ENCODE measurements at regions not wholly inside any gene's neighbourhood (a gene's known extent, or its start where the extent isn't known, plus 50 kb on each side); places are given as distances from the start of the nearest gene placed in this dataset.

DNA sequence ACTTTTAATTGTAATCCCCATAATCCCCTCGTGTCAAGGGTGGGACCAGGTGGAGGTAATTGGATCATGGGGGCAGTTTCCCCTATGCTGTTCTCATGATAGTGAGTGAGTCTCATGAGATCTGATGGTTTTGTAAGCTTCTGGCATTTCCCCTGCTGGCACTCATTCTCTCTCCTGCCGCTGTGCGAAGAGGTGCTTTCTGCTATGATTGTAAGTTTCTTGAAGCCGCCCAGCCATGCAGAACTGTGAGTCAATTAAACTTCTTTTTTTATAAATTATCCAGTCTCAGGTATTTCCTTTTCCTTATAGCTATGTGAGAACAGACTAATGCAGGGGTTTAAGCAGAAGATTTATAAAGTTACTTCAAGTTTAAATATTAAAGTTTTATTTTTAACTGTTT lies 655.2 kb downstream of the EPHA4 start:
- Histone ChIP-seq H3K79me2 (replicated peaks; ENCODE audit: insufficient read depth, low read length) (no peaks in the 10 kb centered on the region), H3K9ac (ENCODE audit: low read length) (no peak overlapping the region), H3K4me2 (ENCODE audit: low read length) (no peak overlapping the region), H3K9me2 (ENCODE audit: insufficient read depth, low read length) (no peaks in the 10 kb centered on the region), H2AFZ (ENCODE audit: low read depth, low read length) (no peak overlapping the region), H3K9me3 (ENCODE audit: low read length) (no peaks in the 10 kb centered on the region), H3K4me3 (ENCODE audit: low read length) (no peak overlapping the region), H3K27me3 (ENCODE audit: insufficient read depth, low read depth, low read length) (no peaks in the 10 kb centered on the region), H3K27ac (ENCODE audit: low read length) (no peak overlapping the region), H4K20me1 (ENCODE audit: insufficient read depth) (no peaks in the 10 kb centered on the region), H3F3A (ENCODE audit: insufficient read depth, low read length, poor library complexity, severe bottlenecking) (no peaks in the 10 kb centered on the region), H3K36me3 (ENCODE audit: insufficient read depth, low read length) (no peaks in the 10 kb centered on the region)
- TF ChIP-seq, protein P1, sequence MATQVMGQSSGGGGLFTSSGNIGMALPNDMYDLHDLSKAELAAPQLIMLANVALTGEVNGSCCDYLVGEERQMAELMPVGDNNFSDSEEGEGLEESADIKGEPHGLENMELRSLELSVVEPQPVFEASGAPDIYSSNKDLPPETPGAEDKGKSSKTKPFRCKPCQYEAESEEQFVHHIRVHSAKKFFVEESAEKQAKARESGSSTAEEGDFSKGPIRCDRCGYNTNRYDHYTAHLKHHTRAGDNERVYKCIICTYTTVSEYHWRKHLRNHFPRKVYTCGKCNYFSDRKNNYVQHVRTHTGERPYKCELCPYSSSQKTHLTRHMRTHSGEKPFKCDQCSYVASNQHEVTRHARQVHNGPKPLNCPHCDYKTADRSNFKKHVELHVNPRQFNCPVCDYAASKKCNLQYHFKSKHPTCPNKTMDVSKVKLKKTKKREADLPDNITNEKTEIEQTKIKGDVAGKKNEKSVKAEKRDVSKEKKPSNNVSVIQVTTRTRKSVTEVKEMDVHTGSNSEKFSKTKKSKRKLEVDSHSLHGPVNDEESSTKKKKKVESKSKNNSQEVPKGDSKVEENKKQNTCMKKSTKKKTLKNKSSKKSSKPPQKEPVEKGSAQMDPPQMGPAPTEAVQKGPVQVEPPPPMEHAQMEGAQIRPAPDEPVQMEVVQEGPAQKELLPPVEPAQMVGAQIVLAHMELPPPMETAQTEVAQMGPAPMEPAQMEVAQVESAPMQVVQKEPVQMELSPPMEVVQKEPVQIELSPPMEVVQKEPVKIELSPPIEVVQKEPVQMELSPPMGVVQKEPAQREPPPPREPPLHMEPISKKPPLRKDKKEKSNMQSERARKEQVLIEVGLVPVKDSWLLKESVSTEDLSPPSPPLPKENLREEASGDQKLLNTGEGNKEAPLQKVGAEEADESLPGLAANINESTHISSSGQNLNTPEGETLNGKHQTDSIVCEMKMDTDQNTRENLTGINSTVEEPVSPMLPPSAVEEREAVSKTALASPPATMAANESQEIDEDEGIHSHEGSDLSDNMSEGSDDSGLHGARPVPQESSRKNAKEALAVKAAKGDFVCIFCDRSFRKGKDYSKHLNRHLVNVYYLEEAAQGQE (IDR thresholded peaks at IDR 0.05; ENCODE audit: borderline replicate concordance): no peak
- no peak for TF ChIP-seq EZH2 (IDR thresholded peaks at IDR 0.05; ENCODE audit: borderline replicate concordance, insufficient read depth, low read length, poor library complexity, severe bottlenecking)
- no peak for TF ChIP-seq MXI1 (conservative IDR thresholded peaks at IDR 0.05; ENCODE audit: poor library complexity, severe bottlenecking)
- no peak for TF ChIP-seq RAD21 (conservative IDR thresholded peaks at IDR 0.05)
- no peak for TF ChIP-seq POLR2AphosphoS5 (IDR thresholded peaks at IDR 0.05)
- no peak for TF ChIP-seq EP300 (conservative IDR thresholded peaks at IDR 0.05; ENCODE audit: poor library complexity, severe bottlenecking)
- no peak for TF ChIP-seq SMC3 (conservative IDR thresholded peaks at IDR 0.05; ENCODE audit: poor library complexity)
- TF ChIP-seq, protein P2, sequence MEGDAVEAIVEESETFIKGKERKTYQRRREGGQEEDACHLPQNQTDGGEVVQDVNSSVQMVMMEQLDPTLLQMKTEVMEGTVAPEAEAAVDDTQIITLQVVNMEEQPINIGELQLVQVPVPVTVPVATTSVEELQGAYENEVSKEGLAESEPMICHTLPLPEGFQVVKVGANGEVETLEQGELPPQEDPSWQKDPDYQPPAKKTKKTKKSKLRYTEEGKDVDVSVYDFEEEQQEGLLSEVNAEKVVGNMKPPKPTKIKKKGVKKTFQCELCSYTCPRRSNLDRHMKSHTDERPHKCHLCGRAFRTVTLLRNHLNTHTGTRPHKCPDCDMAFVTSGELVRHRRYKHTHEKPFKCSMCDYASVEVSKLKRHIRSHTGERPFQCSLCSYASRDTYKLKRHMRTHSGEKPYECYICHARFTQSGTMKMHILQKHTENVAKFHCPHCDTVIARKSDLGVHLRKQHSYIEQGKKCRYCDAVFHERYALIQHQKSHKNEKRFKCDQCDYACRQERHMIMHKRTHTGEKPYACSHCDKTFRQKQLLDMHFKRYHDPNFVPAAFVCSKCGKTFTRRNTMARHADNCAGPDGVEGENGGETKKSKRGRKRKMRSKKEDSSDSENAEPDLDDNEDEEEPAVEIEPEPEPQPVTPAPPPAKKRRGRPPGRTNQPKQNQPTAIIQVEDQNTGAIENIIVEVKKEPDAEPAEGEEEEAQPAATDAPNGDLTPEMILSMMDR (IDR thresholded peaks at IDR 0.05; ENCODE audit: poor library complexity, severe bottlenecking): no peak
- no peak for TF ChIP-seq TAF1 (IDR thresholded peaks at IDR 0.05; ENCODE audit: low read depth)

DNA sequence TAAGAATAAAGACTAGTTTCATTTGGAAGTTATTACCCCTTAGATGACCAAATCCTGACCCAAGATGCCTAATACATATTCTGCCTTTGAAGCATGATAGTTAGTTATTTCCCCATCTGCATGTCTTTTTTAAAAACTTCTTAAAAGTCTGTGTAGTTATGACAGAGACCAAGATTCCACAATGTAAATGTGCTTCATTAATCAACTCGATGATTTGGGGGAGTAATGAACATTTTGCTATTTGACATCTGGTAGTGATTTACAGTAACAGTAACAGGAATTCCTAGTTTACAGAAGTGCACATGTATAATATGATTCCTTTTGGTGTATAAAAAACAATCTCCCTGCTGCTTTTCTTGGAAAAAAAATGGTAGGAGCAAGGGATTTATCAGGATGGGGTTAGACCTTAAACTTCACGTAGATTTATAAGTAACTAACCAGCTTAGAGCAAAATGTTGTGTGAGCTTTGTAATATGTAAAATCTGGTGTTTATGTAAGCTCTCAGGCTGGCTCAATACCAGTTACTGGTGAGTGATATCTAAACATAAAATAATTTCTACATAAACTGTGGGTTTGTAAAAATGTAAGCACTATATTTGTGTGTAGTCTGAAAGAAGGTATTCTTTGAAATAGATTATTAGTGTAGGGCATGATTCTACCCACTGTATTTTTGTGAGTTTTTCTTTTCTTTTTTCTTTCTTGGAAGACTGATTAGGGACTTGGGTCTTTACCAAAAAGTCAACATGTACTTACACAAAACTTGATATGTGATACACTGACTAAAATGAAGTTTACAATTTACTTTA lies 641.6 kb downstream of the EPHA4 start:
- TF ChIP-seq, protein P1 (IDR thresholded peaks at IDR 0.05; ENCODE audit: borderline replicate concordance): no peak
- TF ChIP-seq, protein P2 (IDR thresholded peaks at IDR 0.05; ENCODE audit: poor library complexity, severe bottlenecking): no peak
- no peak for TF ChIP-seq RAD21 (conservative IDR thresholded peaks at IDR 0.05)
- TF ChIP-seq TAF1 (IDR thresholded peaks at IDR 0.05; ENCODE audit: low read depth): no peak
- TF ChIP-seq EZH2 (IDR thresholded peaks at IDR 0.05; ENCODE audit: borderline replicate concordance, insufficient read depth, low read length, poor library complexity, severe bottlenecking): no peak
- TF ChIP-seq SMC3 (conservative IDR thresholded peaks at IDR 0.05; ENCODE audit: poor library complexity): no peak
- no peak for TF ChIP-seq MXI1 (conservative IDR thresholded peaks at IDR 0.05; ENCODE audit: poor library complexity, severe bottlenecking)
- no peak for TF ChIP-seq EP300 (conservative IDR thresholded peaks at IDR 0.05; ENCODE audit: poor library complexity, severe bottlenecking)
- H3K4me2 ChIP-seq (ENCODE audit: low read length): no peak overlapping the region
- H3K9me3 ChIP-seq (ENCODE audit: low read length): peaks cover 6% of the 10 kb centered on the region

More for the DNA sequence above, 641.6 kb downstream of the EPHA4 start:
- H3K79me2 ChIP-seq (replicated peaks; ENCODE audit: insufficient read depth, low read length): no peaks in the 10 kb centered on the region
- no peaks in the 10 kb centered on the region for H4K20me1 ChIP-seq (ENCODE audit: insufficient read depth)
- no peak overlapping the region for H3K27ac ChIP-seq (ENCODE audit: low read length)
- no peak overlapping the region for H3K4me3 ChIP-seq (ENCODE audit: low read length)
- no peak overlapping the region for H2AFZ ChIP-seq (ENCODE audit: low read depth, low read length)
- no peaks in the 10 kb centered on the region for H3F3A ChIP-seq (ENCODE audit: insufficient read depth, low read length, poor library complexity, severe bottlenecking)
- H3K9ac ChIP-seq (ENCODE audit: low read length): no peak overlapping the region
- H3K36me3 ChIP-seq (ENCODE audit: insufficient read depth, low read length): no peaks in the 10 kb centered on the region
- no peaks in the 10 kb centered on the region for H3K9me2 ChIP-seq (ENCODE audit: insufficient read depth, low read length)
- H3K27me3 ChIP-seq (ENCODE audit: insufficient read depth, low read depth, low read length): no peaks in the 10 kb centered on the region
